Ishikawa (cell line): ENCODE measurements at regions not wholly inside any gene's neighbourhood (a gene's known extent, or its start where the extent isn't known, plus 50 kb on each side); places are given as distances from the start of the nearest gene placed in this dataset.

Experiments
- CEBPB ChIP-seq: IDR thresholded peaks from 2 replicates; pipeline ENCODE4 v1.6.1; 2012
- TF ChIP-seq, protein P1 (sequence below): IDR thresholded peaks from 2 replicates; pipeline ENCODE4 v1.6.1; 2012

GRCh38 chr10:65765006-65765541 lies 1160.8 kb upstream of the LRRTM3 start:
- TF ChIP-seq, protein P1, sequence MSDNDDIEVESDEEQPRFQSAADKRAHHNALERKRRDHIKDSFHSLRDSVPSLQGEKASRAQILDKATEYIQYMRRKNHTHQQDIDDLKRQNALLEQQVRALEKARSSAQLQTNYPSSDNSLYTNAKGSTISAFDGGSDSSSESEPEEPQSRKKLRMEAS, result no peak
- no peak for TF ChIP-seq CEBPB
